GM12878 (cell line): ENCODE measurements at regions not wholly inside any gene's neighbourhood (a gene's known extent, or its start where the extent isn't known, plus 50 kb on each side); places are given as distances from the start of the nearest gene placed in this dataset.

ENCODE experiments used
- ATAC-seq: fragments of 200-7000 bp; cut with Tn5 transposase; 3 replicates; pipeline ENCODE4 v1.9.1; 2020; ENCODE audit warnings: mild to moderate bottlenecking, moderate library complexity
- BruUV-seq: library from RNA; stranded (reverse); fragments of 400-500 nt; replicated peaks from 2 replicates; lab custom pipeline; 2021; lab: Mats Ljungman, UMichigan
- CTCF ChIA-PET: fragments of 300-600 bp; sonication (Branson Sonifier 250); formaldehyde crosslinking; extraction: SDS; loops from one replicate; lab custom pipeline; 2021; ENCODE audit warnings: inconsistent platforms; lab: Yijun Ruan, JAX
- POLR2A ChIA-PET: fragments of 350-600 bp; formaldehyde crosslinking; extraction: SDS; loops from one replicate; lab custom pipeline; 2021; ENCODE audit warnings: inconsistent platforms; lab: Charles Lee
- RAD21 ChIA-PET: fragments of 300-600 bp; sonication (Branson Sonifier 250); formaldehyde crosslinking; loops from one replicate; lab custom pipeline; 2023; ENCODE audit warnings: antibody characterized with exemption; ENCODE audit not compliant: unreplicated experiment; lab: Charles Lee
- SMC1A ChIA-PET: fragments of 300-600 bp; sonication (Branson Sonifier 250); formaldehyde crosslinking; loops from one replicate; lab custom pipeline; 2023; ENCODE audit not compliant: unreplicated experiment, uncharacterized antibody; lab: Charles Lee
- DNase-seq: peaks from one replicate; pipeline ENCODE4 v3.0.0-alpha.2; 2011; ENCODE audit warnings: low read depth, low spot score
- FAIRE-seq: peaks from 3 replicates; lab custom pipeline; 2011; peaks lifted over from hg19 to GRCh38; lab: Jason Lieb, UNC
- H2AFZ ChIP-seq: 2 replicates; pipeline ENCODE4 v1.6.0; 2011; ENCODE audit warnings: low read depth, low read length, control low read depth; ENCODE audit not compliant: control insufficient read depth
- H3K27ac ChIP-seq: 2 replicates; pipeline ENCODE4 v1.5.1; 2011; ENCODE audit warnings: control low read depth; ENCODE audit not compliant: control insufficient read depth, insufficient read depth
- H3K27me3 ChIP-seq, 2 experiments: replicated peaks in 1 of 2; 2 replicates each; pipeline versions ENCODE4 v1.6.0 to v1.6.1; 2011; ENCODE audit warnings: low read length in 1 of 2; ENCODE audit not compliant: control insufficient read depth in 2 of 2, insufficient read depth in 2 of 2
- H3K36me3 ChIP-seq, 2 experiments: 2 replicates each; pipeline ENCODE4 v1.5.1; 2011; ENCODE audit warnings: low read length in 1 of 2; ENCODE audit not compliant: control insufficient read depth in 2 of 2, insufficient read depth in 2 of 2
- H3K4me1 ChIP-seq: 2 replicates; pipeline ENCODE4 v1.6.1; 2011; ENCODE audit warnings: mild to moderate bottlenecking, low read length, moderate library complexity, mixed read lengths; ENCODE audit not compliant: control insufficient read depth, insufficient read depth
- H3K4me2 ChIP-seq: 2 replicates; pipeline ENCODE4 v1.6.0; 2011; ENCODE audit warnings: control low read depth; ENCODE audit not compliant: control insufficient read depth, insufficient read depth
- H3K4me3 ChIP-seq: fragments of 200-600 bp; sonication (generic); 2 replicates; pipeline ENCODE4 v1.5.1; 2016
- H3K79me2 ChIP-seq: 2 replicates; pipeline ENCODE4 v1.6.0; 2011; ENCODE audit warnings: low read length; ENCODE audit not compliant: control insufficient read depth, insufficient read depth
- H3K9ac ChIP-seq: 2 replicates; pipeline ENCODE4 v1.8.0; 2011; ENCODE audit warnings: low read length, control low read depth, mixed read lengths; ENCODE audit not compliant: control insufficient read depth, insufficient read depth
- H3K9me3 ChIP-seq: replicated peaks from 3 replicates; pipeline ENCODE4 v1.5.1; 2011; ENCODE audit warnings: mild to moderate bottlenecking, low read length; ENCODE audit not compliant: control insufficient read depth, insufficient read depth
- H4K20me1 ChIP-seq: 2 replicates; pipeline ENCODE4 v1.6.0; 2011; ENCODE audit not compliant: control insufficient read depth, insufficient read depth
- CREM ChIP-seq: IDR thresholded peaks from 2 replicates; pipeline ENCODE4 v1.6.1; 2014; ENCODE audit warnings: antibody characterized with exemption, low read depth
- CUX1 ChIP-seq: IDR thresholded peaks from 2 replicates; pipeline ENCODE4 v1.6.1; 2012; ENCODE audit warnings: improper control_type of control experiment, low read depth, low read length; ENCODE audit not compliant: insufficient replicate concordance
- IRF5 ChIP-seq: fragments of 450-650 bp; IDR thresholded peaks from 2 replicates; pipeline ENCODE4 v1.6.1; 2017; ENCODE audit warnings: borderline replicate concordance
- MEF2B ChIP-seq: fragments of 450-650 bp; IDR thresholded peaks from 2 replicates; pipeline ENCODE4 v1.6.1; 2018; ENCODE audit warnings: mild to moderate bottlenecking, moderate library complexity; ENCODE audit not compliant: partially characterized antibody, poor library complexity, severe bottlenecking
- PBX3 ChIP-seq: IDR thresholded peaks from 2 replicates; pipeline ENCODE4 v1.6.1; 2011; ENCODE audit warnings: mild to moderate bottlenecking, low read depth, low read length, moderate library complexity; ENCODE audit not compliant: insufficient replicate concordance
- ZBTB11 ChIP-seq: fragments of 450-650 bp; formaldehyde crosslinking; IDR thresholded peaks from 2 replicates; pipeline ENCODE4 v1.5.0; 2022; ENCODE audit warnings: mild to moderate bottlenecking, missing genetic modification characterization
- ZNF687 ChIP-seq: fragments of 450-650 bp; IDR thresholded peaks from 2 replicates; pipeline ENCODE4 v1.6.1; 2017; ENCODE audit warnings: mild to moderate bottlenecking, moderate library complexity
- WGBS: methylation state at CpG from one replicate; pipeline ENCODE4 v1.1.6; 2016; ENCODE audit warnings: low lambda C conversion rate; ENCODE audit not compliant: insufficient replicate concordance, insufficient coverage; ENCODE audit errors: missing lambda C conversion rate; 5-methylcytosine and 5-hydroxymethylcytosine counted together
- in situ Hi-C: fragments of 300-500 bp; cut with MboI; formaldehyde crosslinking; loops from 9 replicates; pipeline ENCODE4 v1.14.3; 2018; ENCODE audit warnings: mixed read lengths
- intact Hi-C: fragments of 100-400 bp; cut with micrococcal nuclease; formaldehyde crosslinking; loops from one replicate; pipeline ENCODE4 v1.14.2; 2022; ENCODE audit not compliant: unreplicated experiment

GRCh38 chr5:99331061-99331460, 402.3 kb upstream of the CHD1 start:
- H3K4me3 ChIP-seq = no peak overlapping the region
- 0% methylated on average over 1 of the region's 1 CpG for WGBS
- ChIA-PET POLR2A (no interaction called here), SMC1A (no interaction called here), CTCF (no interaction called here), RAD21 (no interaction called here)
- H3K9ac ChIP-seq = no peak overlapping the region
- no peaks in the 10 kb centered on the region for H3K36me3 ChIP-seq
- H3K79me2 ChIP-seq = no peaks in the 10 kb centered on the region
- H3K27ac ChIP-seq = no peak overlapping the region
- H3K4me1 ChIP-seq = no peaks in the 10 kb centered on the region
- ATAC-seq (no peak), DNase-seq (no peak), FAIRE-seq (no peak)
- BruUV-seq = no TSS peak
- H3K27me3 ChIP-seq = no peaks in the 10 kb centered on the region
- H4K20me1 ChIP-seq = no peaks in the 10 kb centered on the region
- no peak overlapping the region for H2AFZ ChIP-seq
- no peaks in the 10 kb centered on the region for H3K9me3 ChIP-seq
- H3K4me2 ChIP-seq = no peak overlapping the region
- in situ Hi-C loops (no loop called here), intact Hi-C loops (no loop called here)
- TF ChIP-seq IRF5 (no peak), PBX3 (no peak), ZNF687 (no peak), CREM (no peak), MEF2B (no peak), CUX1 (no peak), ZBTB11 (no peak)
